ENCODE measurements at regions not wholly inside any gene's neighbourhood (a gene's known extent, or its start where the extent isn't known, plus 50 kb on each side); places are given as distances from the start of the nearest gene placed in this dataset.

DNA sequence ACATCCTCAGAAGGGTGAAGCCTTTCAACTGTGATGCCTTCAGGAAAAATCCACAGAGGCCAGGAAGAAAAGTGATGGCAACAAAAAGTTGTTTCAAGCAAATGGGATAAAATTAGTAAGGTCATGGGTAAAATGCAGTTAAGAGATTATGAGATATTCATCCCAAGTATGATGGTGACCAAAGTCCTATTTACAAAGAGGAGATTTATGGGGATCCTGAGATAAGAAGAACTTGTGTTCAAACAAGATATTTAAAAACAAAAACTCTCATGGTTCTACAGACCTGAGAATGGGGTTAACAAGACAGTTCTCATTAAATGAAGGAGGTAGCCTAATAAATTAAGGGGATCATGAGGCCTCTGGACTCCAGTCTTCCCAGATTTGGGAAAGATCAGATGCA, 184.4 kb downstream of the FCRL5 start:
- Mint-ChIP-seq H3K36me3 (ENCODE audit: low read depth) (no peaks in the 10 kb centered on the region), H3K27ac (no peak overlapping the region), H3K9me3 (no peaks in the 10 kb centered on the region), H3K4me3 (no peak overlapping the region), H3K4me1 (no peaks in the 10 kb centered on the region), H3K27me3 (no peaks in the 10 kb centered on the region)
- ATAC-seq (ENCODE audit: low read depth) (no peak), DNase-seq (no peak)
- intact Hi-C loops (cut with micrococcal nuclease) = no loop called here
- TF ChIP-seq, protein P1, sequence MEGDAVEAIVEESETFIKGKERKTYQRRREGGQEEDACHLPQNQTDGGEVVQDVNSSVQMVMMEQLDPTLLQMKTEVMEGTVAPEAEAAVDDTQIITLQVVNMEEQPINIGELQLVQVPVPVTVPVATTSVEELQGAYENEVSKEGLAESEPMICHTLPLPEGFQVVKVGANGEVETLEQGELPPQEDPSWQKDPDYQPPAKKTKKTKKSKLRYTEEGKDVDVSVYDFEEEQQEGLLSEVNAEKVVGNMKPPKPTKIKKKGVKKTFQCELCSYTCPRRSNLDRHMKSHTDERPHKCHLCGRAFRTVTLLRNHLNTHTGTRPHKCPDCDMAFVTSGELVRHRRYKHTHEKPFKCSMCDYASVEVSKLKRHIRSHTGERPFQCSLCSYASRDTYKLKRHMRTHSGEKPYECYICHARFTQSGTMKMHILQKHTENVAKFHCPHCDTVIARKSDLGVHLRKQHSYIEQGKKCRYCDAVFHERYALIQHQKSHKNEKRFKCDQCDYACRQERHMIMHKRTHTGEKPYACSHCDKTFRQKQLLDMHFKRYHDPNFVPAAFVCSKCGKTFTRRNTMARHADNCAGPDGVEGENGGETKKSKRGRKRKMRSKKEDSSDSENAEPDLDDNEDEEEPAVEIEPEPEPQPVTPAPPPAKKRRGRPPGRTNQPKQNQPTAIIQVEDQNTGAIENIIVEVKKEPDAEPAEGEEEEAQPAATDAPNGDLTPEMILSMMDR (IDR thresholded peaks at IDR 0.05) = no peak
- ChIA-PET POLR2A (no interaction called here), CTCF (no interaction called here)

DNA sequence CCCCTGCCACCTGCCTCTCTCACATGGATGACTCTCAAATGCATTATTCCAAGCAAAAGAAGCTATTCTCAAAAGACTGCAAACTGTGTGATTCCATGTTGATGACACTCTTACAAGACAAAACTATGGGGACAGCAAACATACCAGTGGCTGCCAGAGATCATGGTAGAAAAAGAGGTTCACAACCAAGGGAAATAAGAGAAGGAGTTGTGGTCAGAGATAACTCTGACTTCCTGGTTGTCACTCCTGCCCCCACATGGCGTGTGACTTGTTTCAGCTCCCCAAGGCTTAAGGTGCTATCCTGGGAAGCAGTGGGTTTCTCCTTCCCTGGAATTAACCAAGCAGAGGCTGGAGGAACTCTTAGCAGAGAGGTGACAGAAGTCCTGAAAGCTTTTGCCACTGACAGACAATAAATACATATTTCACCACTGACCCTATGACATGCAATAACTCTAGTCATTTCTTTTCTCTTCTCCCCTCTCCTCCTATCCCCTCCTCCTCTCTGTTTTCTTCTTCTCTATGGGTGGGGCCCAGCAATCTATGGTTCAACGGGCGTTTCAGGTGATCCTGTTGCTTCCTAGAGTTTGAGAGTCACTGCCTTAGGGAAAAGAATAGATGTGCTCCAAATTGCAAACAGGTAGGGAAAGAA, 185.1 kb downstream of the FCRL5 start:
- intact Hi-C loops (cut with micrococcal nuclease) = no loop called here
- Mint-ChIP-seq H3K36me3 (ENCODE audit: low read depth) (no peaks in the 10 kb centered on the region), H3K27ac (no peak overlapping the region), H3K4me3 (no peak overlapping the region), H3K4me1 (no peaks in the 10 kb centered on the region), H3K9me3 (no peaks in the 10 kb centered on the region), H3K27me3 (no peaks in the 10 kb centered on the region)
- ChIA-PET POLR2A (no interaction called here), CTCF (interaction anchor here (1.4 kb wide), 1 partner anchor 171 kb away, joined by 4 read pairs; no protein-coding TSS in a partner anchor)
- DNase-seq = no peak
- no peak for ATAC-seq (ENCODE audit: low read depth)
- TF ChIP-seq, protein P1 (IDR thresholded peaks at IDR 0.05) = no peak

DNA sequence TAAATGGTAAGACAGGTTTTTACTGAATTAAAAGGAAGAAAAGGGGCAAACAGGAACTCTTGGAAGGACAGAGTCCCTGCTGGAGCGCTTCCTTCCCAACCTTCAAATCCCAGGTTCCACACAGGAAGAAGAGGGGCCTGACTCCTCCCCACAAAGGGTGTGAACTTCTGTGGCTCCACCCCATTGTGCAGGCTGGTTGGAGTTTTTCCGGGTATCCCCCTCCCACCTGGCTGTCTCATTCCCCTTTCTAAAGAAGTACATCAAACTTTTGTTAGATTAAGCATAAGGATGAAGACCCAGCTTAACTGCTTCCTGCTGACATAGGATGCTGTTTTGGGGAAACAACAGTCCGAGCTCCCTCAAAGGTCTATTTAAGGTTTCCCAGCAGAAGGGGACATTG, 187.7 kb downstream of the FCRL5 start:
- Mint-ChIP-seq H3K9me3 (no peaks in the 10 kb centered on the region), H3K4me1 (no peaks in the 10 kb centered on the region), H3K36me3 (ENCODE audit: low read depth) (no peaks in the 10 kb centered on the region), H3K27me3 (no peaks in the 10 kb centered on the region), H3K4me3 (no peak overlapping the region), H3K27ac (no peak overlapping the region)
- ChIA-PET POLR2A (no interaction called here), CTCF (interaction anchor here (0.7 to 1.6 kb wide), 4 partner anchors 80 to 757 kb away, joined by 3 read pairs; no protein-coding TSS in a partner anchor)
- DNase-seq (no peak), ATAC-seq (ENCODE audit: low read depth) (no peak)
- TF ChIP-seq, protein P1 (IDR thresholded peaks at IDR 0.05) = no peak
- intact Hi-C loops (cut with micrococcal nuclease) = no loop called here

DNA sequence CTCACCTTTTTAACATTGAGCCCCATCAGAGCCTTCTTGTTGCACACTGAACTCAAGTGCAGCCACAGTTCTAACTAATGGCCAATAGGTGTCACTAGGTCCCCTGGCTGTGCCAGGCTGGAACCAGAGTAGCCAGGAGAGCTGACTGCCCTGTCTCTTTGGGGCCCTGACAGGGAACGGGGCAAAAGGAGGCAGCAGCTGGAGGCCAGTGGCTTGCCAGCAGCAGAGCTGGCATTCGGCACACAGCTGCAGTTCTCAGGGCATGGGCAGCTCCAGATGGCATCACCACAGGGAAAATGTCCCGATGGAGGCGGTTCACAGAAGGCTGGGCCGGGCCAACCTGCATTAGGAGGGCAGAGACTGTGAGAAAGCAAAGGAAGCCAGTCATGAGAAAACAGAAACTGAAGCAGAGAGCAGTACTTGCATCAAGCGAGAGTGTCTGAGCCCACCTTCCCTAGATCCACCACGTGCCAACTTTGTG, 188.6 kb downstream of the FCRL5 start:
- CTCF ChIA-PET = interaction anchor here (0.6 to 1.6 kb wide), 5 partner anchors 81 to 758 kb away, joined by 3 read pairs; no protein-coding TSS in a partner anchor
- Mint-ChIP-seq H3K4me3 (no peak overlapping the region), H3K27ac (no peak overlapping the region), H3K4me1 (no peaks in the 10 kb centered on the region), H3K36me3 (ENCODE audit: low read depth) (no peaks in the 10 kb centered on the region), H3K27me3 (no peaks in the 10 kb centered on the region), H3K9me3 (no peaks in the 10 kb centered on the region)
- DNase-seq = no peak
- POLR2A ChIA-PET = no interaction called here
- TF ChIP-seq, protein P1 (IDR thresholded peaks at IDR 0.05) = no peak
- ATAC-seq (ENCODE audit: low read depth) = peak; percentile 79
- intact Hi-C loops (cut with micrococcal nuclease) = no loop called here

DNA sequence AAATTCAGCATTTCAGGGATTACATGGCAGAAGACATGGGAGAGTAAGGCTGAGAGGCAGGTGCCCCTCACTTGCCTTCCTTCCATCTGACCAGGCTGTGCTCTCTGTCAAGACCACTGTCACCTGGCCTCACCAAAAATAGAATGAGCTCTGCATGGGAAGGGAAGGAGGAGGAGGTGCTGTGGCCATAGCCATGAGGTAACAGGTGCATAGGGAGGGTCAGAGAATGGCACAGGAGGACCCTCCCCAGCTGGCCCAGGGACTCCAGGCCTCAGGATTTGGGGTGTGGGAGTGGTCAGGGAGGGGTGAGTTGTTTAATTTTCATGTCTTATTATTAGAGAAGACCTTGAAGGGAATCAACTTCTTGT, 192.3 kb downstream of the FCRL5 start:
- POLR2A ChIA-PET = no interaction called here
- Mint-ChIP-seq H3K36me3 (ENCODE audit: low read depth) (no peaks in the 10 kb centered on the region), H3K4me3 (no peak overlapping the region), H3K27me3 (no peaks in the 10 kb centered on the region), H3K4me1 (no peaks in the 10 kb centered on the region), H3K27ac (no peak overlapping the region), H3K9me3 (no peaks in the 10 kb centered on the region)
- DNase-seq = no peak
- TF ChIP-seq, protein P1 (IDR thresholded peaks at IDR 0.05) = no peak
- intact Hi-C loops (cut with micrococcal nuclease) = no loop called here
- CTCF ChIA-PET = no interaction called here
- no peak for ATAC-seq (ENCODE audit: low read depth)

Measured in activated B cell treated with CpG ODN at 0.5 μM for 24 hours (primary cell).